ENCODE measurements at regions not wholly inside any gene's neighbourhood (a gene's known extent, or its start where the extent isn't known, plus 50 kb on each side); places are given as distances from the start of the nearest gene placed in this dataset.
"Not testable (repeated sequence)": the region's sequence is repeated elsewhere in the genome, so short reads cannot be mapped to it uniquely, and the experiment has no call there.

GRCh38 chr11:107257710-107258109 lies 199.9 kb downstream of the CWF19L2 start:
- no peak for DNase-seq (ENCODE audit: low spot score)
- no peaks in the 10 kb centered on the region for H3K36me3 ChIP-seq
- H3K27me3 ChIP-seq (replicated peaks; ENCODE audit: insufficient read depth), result no peaks in the 10 kb centered on the region
- no peak overlapping the region for H3K4me3 ChIP-seq
- no peaks in the 10 kb centered on the region for H3K4me1 ChIP-seq (ENCODE audit: control insufficient read depth in 1 of 2, low read depth in 2 of 2)
- ATAC-seq (ENCODE audit: insufficient number of reproducible peaks, low FRiP score, low read depth), result no peak
- no peak for TF ChIP-seq CTCF (IDR thresholded peaks at IDR 0.05)
- no peak overlapping the region for H3K27ac ChIP-seq
- no peaks in the 10 kb centered on the region for H3K9me3 ChIP-seq

GRCh38 chr11:107253661-107254060 lies 204.0 kb downstream of the CWF19L2 start:
- not testable (repeated sequence) for H3K27me3 ChIP-seq (replicated peaks; ENCODE audit: insufficient read depth); H3K4me3 ChIP-seq; H3K9me3 ChIP-seq; H3K4me1 ChIP-seq (ENCODE audit: control insufficient read depth in 1 of 2, low read depth in 2 of 2); H3K27ac ChIP-seq; H3K36me3 ChIP-seq; DNase-seq (ENCODE audit: low spot score); ATAC-seq (ENCODE audit: insufficient number of reproducible peaks, low FRiP score, low read depth)

GRCh38 chr11:107252429-107253161 lies 205.0 kb downstream of the CWF19L2 start:
- Histone ChIP-seq H3K27ac (no peak overlapping the region), H3K27me3 (replicated peaks; ENCODE audit: insufficient read depth) (no peaks in the 10 kb centered on the region), H3K9me3 (no peaks in the 10 kb centered on the region), H3K4me1 (ENCODE audit: control insufficient read depth in 1 of 2, low read depth in 2 of 2) (no peaks in the 10 kb centered on the region), H3K36me3 (no peaks in the 10 kb centered on the region), H3K4me3 (no peak overlapping the region)
- no peak for TF ChIP-seq CTCF (IDR thresholded peaks at IDR 0.05)
- ATAC-seq (ENCODE audit: insufficient number of reproducible peaks, low FRiP score, low read depth) (no peak), DNase-seq (ENCODE audit: low spot score) (no peak)

GRCh38 chr11:107251298-107251697 lies 206.3 kb downstream of the CWF19L2 start:
- Histone ChIP-seq H3K4me1 (ENCODE audit: control insufficient read depth in 1 of 2, low read depth in 2 of 2) (no peaks in the 10 kb centered on the region), H3K36me3 (no peaks in the 10 kb centered on the region), H3K4me3 (no peak overlapping the region), H3K27me3 (replicated peaks; ENCODE audit: insufficient read depth) (no peaks in the 10 kb centered on the region), H3K9me3 (no peaks in the 10 kb centered on the region), H3K27ac (no peak overlapping the region)
- ATAC-seq (ENCODE audit: insufficient number of reproducible peaks, low FRiP score, low read depth) (no peak), DNase-seq (ENCODE audit: low spot score) (no peak)
- no peak for TF ChIP-seq CTCF (IDR thresholded peaks at IDR 0.05)

GRCh38 chr11:107250017-107250416 lies 207.6 kb downstream of the CWF19L2 start:
- H3K9me3 ChIP-seq, result no peaks in the 10 kb centered on the region
- no peak for TF ChIP-seq CTCF (IDR thresholded peaks at IDR 0.05)
- ATAC-seq (ENCODE audit: insufficient number of reproducible peaks, low FRiP score, low read depth), result no peak
- no peaks in the 10 kb centered on the region for H3K27me3 ChIP-seq (replicated peaks; ENCODE audit: insufficient read depth)
- no peak for DNase-seq (ENCODE audit: low spot score)
- H3K36me3 ChIP-seq, result no peaks in the 10 kb centered on the region
- H3K27ac ChIP-seq, result no peak overlapping the region
- no peak overlapping the region for H3K4me3 ChIP-seq
- H3K4me1 ChIP-seq (ENCODE audit: control insufficient read depth in 1 of 2, low read depth in 2 of 2), result no peaks in the 10 kb centered on the region

- no peaks in the 10 kb centered on the region for H3K27me3 ChIP-seq (replicated peaks; ENCODE audit: insufficient read depth)
- ATAC-seq (ENCODE audit: insufficient number of reproducible peaks, low FRiP score, low read depth) (no peak), DNase-seq (ENCODE audit: low spot score) (no peak)
- no peak overlapping the region for H3K27ac ChIP-seq
- no peak for TF ChIP-seq CTCF (IDR thresholded peaks at IDR 0.05)
- H3K4me1 ChIP-seq (ENCODE audit: control insufficient read depth in 1 of 2, low read depth in 2 of 2), result no peaks in the 10 kb centered on the region
- no peaks in the 10 kb centered on the region for H3K36me3 ChIP-seq
- no peaks in the 10 kb centered on the region for H3K9me3 ChIP-seq
- no peak overlapping the region for H3K4me3 ChIP-seq
These were observed 208.6 kb downstream of the CWF19L2 start for GRCh38 chr11:107249054-107249453.
